ENCODE measurements at regions not wholly inside any gene's neighbourhood (a gene's known extent, or its start where the extent isn't known, plus 50 kb on each side); places are given as distances from the start of the nearest gene placed in this dataset.

- no peak for TF ChIP-seq CTCF (conservative IDR thresholded peaks at IDR 0.05; ENCODE audit: control insufficient read depth, insufficient read depth, low read depth, low read length)
- H3K4me3 ChIP-seq (ENCODE audit: control insufficient read depth, low read depth, low read length) = no peak overlapping the region
- no peak for DNase-seq (ENCODE audit: low read depth)
Observed at GRCh38 chr10:108072466-108072865, 908.0 kb upstream of the SORCS1 start.

GRCh38 chr10:108070789-108071188, 906.3 kb upstream of the SORCS1 start:
- no peak for TF ChIP-seq CTCF (conservative IDR thresholded peaks at IDR 0.05; ENCODE audit: control insufficient read depth, insufficient read depth, low read depth, low read length)

GRCh38 chr10:108069096-108069495, 904.6 kb upstream of the SORCS1 start:
- no peak for DNase-seq (ENCODE audit: low read depth)
- H3K4me3 ChIP-seq (ENCODE audit: control insufficient read depth, low read depth, low read length) = no peak overlapping the region
- no peak for TF ChIP-seq CTCF (conservative IDR thresholded peaks at IDR 0.05; ENCODE audit: control insufficient read depth, insufficient read depth, low read depth, low read length)

More at GRCh38 chr10:108070789-108071188, 906.3 kb upstream of the SORCS1 start:
- no peak for DNase-seq (ENCODE audit: low read depth)
- H3K4me3 ChIP-seq (ENCODE audit: control insufficient read depth, low read depth, low read length) = no peak overlapping the region

GRCh38 chr10:108064746-108065260, 900.3 kb upstream of the SORCS1 start:
- no peak for DNase-seq (ENCODE audit: low read depth)
- TF ChIP-seq CTCF (conservative IDR thresholded peaks at IDR 0.05; ENCODE audit: control insufficient read depth, insufficient read depth, low read depth, low read length) = no peak
- no peak overlapping the region for H3K4me3 ChIP-seq (ENCODE audit: control insufficient read depth, low read depth, low read length)

GRCh38 chr10:108060246-108060645, 895.7 kb upstream of the SORCS1 start:
- TF ChIP-seq CTCF (conservative IDR thresholded peaks at IDR 0.05; ENCODE audit: control insufficient read depth, insufficient read depth, low read depth, low read length) = no peak
- peak; percentile 19 for DNase-seq (ENCODE audit: low read depth)
- H3K4me3 ChIP-seq (ENCODE audit: control insufficient read depth, low read depth, low read length) = no peak overlapping the region

GRCh38 chr10:108055506-108055905, 891.0 kb upstream of the SORCS1 start:
- no peak for DNase-seq (ENCODE audit: low read depth)
- H3K4me3 ChIP-seq (ENCODE audit: control insufficient read depth, low read depth, low read length) = no peak overlapping the region
- TF ChIP-seq CTCF (conservative IDR thresholded peaks at IDR 0.05; ENCODE audit: control insufficient read depth, insufficient read depth, low read depth, low read length) = no peak

GRCh38 chr10:108052981-108053380, 888.5 kb upstream of the SORCS1 start:
- DNase-seq (ENCODE audit: low read depth) = peak; percentile 66
- TF ChIP-seq CTCF (conservative IDR thresholded peaks at IDR 0.05; ENCODE audit: control insufficient read depth, insufficient read depth, low read depth, low read length) = no peak

More at GRCh38 chr10:108052981-108053380, 888.5 kb upstream of the SORCS1 start:
- H3K4me3 ChIP-seq (ENCODE audit: control insufficient read depth, low read depth, low read length) = no peak overlapping the region

Measured in fibroblast of mammary gland (primary cell).